H1 (cell line): ENCODE measurements at regions not wholly inside any gene's neighbourhood (a gene's known extent, or its start where the extent isn't known, plus 50 kb on each side); places are given as distances from the start of the nearest gene placed in this dataset.

ENCODE experiments used
- BCL11A ChIP-seq, 2 experiments: IDR thresholded peaks; one replicate each; pipeline ENCODE4 v1.6.1; 2011; ENCODE audit warnings: low read depth in 2 of 2, low read length in 2 of 2, mild to moderate bottlenecking in 2 of 2
- CHD2 ChIP-seq: IDR thresholded peaks from 2 replicates; pipeline ENCODE4 v1.6.1; 2012; ENCODE audit warnings: low read length, improper control_type of control experiment
- NRF1 ChIP-seq: IDR thresholded peaks from 2 replicates; pipeline ENCODE4 v1.6.1; 2011; ENCODE audit warnings: mild to moderate bottlenecking, low read depth, low read length, improper control_type of control experiment
- POLR2A ChIP-seq, 2 experiments: IDR thresholded peaks; 1 replicate in 1 of 2; 2 replicates in 1 of 2; pipeline ENCODE4 v1.6.1; 2011; ENCODE audit warnings: low read depth in 2 of 2, low read length in 2 of 2, mild to moderate bottlenecking in 2 of 2; ENCODE audit errors: control extremely low read depth in 1 of 2
- SRF ChIP-seq: IDR thresholded peaks from 2 replicates; pipeline ENCODE4 v1.6.1; 2011; ENCODE audit warnings: mild to moderate bottlenecking, low read depth, low read length, moderate library complexity
- TF ChIP-seq, protein P1 (sequence below), 3 experiments: IDR thresholded peaks; 1 replicate in 2 of 3; 2 replicates in 1 of 3; pipeline versions ENCODE4 v1.5.1 to v1.6.1; 2011; ENCODE audit warnings: low read length in 3 of 3, mild to moderate bottlenecking in 3 of 3, inconsistent platforms in 2 of 3, low read depth in 1 of 3, moderate library complexity in 1 of 3; ENCODE audit not compliant: insufficient read depth in 1 of 3; ENCODE audit errors: control extremely low read depth in 1 of 3
- TF ChIP-seq, protein P2 (sequence below): IDR thresholded peaks from 2 replicates; pipeline ENCODE4 v1.6.1; 2012; ENCODE audit warnings: inconsistent platforms

DNA sequence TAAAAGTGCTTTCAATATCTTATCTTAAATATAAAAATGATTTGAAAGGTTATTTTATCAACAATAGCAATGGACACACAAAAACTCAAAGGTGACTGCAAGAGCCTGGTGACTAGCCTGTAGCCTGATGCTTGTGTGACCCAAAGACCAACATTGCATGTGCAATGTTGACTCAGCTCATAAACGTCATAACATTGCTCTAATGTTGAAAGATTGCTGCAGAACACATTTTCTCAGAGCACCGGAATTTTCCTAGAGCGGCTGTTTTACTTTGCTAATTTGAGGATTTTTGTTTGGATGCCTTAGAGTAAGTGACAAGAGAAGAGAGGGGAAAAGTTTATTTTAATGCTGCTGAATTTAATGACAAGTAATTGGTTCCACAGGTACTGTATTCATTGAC lies 107.1 kb downstream of the RAB18 start:
- TF ChIP-seq, protein P1, sequence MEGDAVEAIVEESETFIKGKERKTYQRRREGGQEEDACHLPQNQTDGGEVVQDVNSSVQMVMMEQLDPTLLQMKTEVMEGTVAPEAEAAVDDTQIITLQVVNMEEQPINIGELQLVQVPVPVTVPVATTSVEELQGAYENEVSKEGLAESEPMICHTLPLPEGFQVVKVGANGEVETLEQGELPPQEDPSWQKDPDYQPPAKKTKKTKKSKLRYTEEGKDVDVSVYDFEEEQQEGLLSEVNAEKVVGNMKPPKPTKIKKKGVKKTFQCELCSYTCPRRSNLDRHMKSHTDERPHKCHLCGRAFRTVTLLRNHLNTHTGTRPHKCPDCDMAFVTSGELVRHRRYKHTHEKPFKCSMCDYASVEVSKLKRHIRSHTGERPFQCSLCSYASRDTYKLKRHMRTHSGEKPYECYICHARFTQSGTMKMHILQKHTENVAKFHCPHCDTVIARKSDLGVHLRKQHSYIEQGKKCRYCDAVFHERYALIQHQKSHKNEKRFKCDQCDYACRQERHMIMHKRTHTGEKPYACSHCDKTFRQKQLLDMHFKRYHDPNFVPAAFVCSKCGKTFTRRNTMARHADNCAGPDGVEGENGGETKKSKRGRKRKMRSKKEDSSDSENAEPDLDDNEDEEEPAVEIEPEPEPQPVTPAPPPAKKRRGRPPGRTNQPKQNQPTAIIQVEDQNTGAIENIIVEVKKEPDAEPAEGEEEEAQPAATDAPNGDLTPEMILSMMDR (IDR thresholded peaks at IDR 0.05; ENCODE audit: control extremely low read depth in 1 of 3, insufficient read depth in 1 of 3, low read depth in 1 of 3, low read length in 3 of 3): no peak
- TF ChIP-seq, protein P2, sequence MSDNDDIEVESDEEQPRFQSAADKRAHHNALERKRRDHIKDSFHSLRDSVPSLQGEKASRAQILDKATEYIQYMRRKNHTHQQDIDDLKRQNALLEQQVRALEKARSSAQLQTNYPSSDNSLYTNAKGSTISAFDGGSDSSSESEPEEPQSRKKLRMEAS: no peak
- no peak for TF ChIP-seq CHD2
- TF ChIP-seq NRF1: no peak
- TF ChIP-seq POLR2A (IDR thresholded peaks at IDR 0.05; ENCODE audit: control extremely low read depth in 1 of 2, low read depth in 2 of 2, low read length in 2 of 2): no peak
- no peak for TF ChIP-seq SRF
- TF ChIP-seq BCL11A (IDR thresholded peaks at IDR 0.05; ENCODE audit: low read depth in 2 of 2, low read length in 2 of 2): no peak
